Right renal pelvis (tissue), 4 donors: ENCODE measurements at regions not wholly inside any gene's neighbourhood (a gene's known extent, or its start where the extent isn't known, plus 50 kb on each side); places are given as distances from the start of the nearest gene placed in this dataset.
"Not testable (repeated sequence)": the region's sequence is repeated elsewhere in the genome, so short reads cannot be mapped to it uniquely, and the experiment has no call there.

ENCODE experiments used
- DNase-seq, 4 donors: peaks; one replicate each; pipeline ENCODE4 v3.0.0-alpha.2; 2013; ENCODE audit warnings: low read depth in 4 of 4, low spot score in 3 of 4, missing footprints in 1 of 4

DNA sequence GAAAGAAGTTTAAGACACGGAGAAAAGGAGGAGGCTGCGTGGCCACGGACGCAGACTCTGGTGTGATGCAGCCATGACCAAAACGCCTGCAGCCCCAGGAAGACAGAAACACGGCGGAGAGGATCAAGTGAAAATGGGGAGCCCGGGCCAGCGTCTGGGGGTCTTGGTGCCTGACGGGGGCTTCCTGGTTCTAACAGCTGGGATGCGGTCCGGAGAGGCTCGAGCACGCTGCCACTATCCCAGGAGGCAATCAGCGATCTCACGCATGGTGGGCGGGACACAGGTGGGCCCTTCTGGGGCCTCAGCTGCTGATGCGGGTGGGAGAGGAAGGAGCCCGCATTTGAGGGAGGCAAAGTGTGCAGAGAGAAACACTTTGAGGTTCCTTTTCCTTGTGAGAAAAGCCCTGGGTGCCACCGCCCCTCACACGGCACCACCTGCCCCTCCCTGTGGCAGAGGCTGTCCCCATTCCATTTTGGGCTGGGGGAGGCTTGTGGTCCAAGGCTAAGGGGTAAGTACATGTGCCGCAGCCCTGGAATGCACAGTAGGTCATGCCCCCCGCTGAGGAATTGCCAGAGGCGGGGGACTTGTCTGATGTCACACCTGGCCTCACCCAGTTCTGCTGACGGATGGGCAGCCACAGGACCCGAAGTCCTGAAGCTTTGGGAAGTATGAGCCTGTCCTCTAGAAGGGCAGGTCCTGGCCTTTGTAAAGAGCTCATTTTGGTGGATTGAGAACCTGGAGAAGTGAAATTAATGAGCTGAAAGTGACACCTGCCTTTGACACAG lies 121.7 kb upstream of the ZNF469 start:
- DNase-seq: not testable (repeated sequence)

DNA sequence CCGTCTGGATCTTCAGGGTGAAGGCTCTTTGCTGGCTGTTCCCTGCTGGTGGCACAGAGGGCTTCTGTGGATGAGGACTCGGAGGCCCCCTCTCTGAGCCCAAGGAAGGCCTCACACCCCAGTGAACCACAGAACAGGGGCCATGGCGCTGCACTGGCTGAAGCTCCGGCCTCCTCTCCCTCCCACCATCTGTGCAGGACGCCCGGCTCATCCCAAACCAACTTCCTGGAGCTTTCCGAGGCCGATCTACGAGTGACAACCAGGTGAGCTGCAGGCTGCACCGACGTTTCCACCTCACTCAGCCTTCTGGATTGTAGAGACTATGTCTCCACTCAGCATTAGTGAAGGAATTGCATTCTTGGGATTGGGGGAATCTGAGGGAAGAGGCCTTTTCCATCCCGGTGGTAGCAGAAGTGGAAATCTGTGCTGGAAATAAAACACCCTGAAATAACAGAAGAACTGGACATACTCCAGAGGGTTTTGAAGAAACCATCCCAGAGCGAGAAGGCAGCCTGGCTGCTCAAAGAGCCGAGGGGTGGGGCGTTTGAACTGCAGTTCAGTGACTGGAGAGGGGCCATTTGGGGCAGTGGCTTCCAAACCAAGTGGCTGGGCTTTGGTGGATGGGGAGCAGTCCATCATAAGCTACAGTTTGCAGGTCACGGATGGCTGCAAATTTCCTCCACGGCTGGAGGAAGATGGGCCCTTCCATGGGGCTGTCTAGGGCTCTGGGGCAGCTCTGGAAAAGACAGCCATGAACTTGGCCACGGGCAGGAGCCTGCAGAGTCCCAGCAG lies 120.7 kb upstream of the ZNF469 start:
- not testable (repeated sequence) for DNase-seq

DNA sequence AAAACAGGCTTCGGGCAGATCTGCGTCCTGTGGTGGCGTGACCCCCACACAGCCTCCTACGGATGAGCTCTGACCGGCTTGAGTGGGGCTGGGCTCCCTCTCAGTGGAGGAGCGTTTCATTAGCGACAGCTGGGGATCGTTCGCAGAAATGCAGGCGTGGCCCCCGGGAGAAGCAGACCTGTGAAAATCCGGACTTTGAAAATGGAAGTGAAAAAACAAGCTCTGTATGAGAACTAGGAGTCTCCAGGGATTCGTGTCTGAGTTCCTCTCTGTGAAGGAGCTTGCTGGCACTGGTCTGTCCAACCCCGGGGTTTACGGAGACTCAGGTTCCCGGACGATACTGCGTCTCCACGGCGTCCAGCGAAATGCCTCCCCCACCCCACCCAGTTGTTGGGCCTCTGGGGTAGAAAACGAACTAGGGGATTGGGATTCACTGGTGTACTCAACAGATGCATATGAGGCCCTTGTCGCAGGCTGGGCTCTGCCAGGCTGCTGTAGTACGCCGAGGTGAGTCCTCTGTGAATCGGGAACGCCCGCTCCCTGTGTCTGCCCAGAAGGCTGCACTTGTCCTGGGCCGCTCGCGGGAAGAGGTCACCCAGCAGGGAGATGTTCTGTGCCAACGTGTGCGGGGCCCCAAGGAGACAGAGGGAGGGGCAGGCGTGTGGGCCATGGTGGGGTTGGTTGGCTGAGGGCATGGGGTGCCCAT lies 119.7 kb upstream of the ZNF469 start:
- DNase-seq: not testable (repeated sequence)

DNA sequence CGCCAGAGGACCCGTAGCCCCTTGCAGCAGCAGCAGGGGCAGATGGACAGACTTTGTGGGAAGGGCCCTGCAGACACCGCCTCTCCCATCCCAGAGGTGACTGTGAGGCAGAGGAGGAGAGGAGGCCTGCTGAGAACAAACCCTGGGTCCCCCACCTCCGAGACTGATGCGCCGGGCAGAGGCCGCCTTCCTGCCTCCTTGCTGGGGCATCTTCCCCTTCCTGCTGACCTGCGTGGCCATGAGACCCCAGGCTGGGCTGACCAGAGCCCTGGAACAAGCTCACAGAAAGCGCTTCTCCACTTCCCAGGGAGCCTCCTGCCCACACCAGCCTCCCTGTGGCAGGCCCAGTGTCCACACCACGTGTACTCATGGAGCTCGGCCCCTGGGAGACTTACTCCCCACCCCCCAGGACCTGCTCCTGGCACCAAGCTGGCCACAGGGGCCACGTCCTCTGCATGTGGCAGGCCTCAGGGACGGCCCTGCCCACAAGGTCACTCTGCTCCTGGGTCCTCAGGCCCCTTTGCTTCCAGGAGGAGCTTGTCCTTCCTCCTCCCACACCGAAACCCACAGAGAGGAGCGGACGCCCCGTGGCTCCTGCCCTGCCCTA lies 119.0 kb upstream of the ZNF469 start:
- not testable (repeated sequence) for DNase-seq

DNA sequence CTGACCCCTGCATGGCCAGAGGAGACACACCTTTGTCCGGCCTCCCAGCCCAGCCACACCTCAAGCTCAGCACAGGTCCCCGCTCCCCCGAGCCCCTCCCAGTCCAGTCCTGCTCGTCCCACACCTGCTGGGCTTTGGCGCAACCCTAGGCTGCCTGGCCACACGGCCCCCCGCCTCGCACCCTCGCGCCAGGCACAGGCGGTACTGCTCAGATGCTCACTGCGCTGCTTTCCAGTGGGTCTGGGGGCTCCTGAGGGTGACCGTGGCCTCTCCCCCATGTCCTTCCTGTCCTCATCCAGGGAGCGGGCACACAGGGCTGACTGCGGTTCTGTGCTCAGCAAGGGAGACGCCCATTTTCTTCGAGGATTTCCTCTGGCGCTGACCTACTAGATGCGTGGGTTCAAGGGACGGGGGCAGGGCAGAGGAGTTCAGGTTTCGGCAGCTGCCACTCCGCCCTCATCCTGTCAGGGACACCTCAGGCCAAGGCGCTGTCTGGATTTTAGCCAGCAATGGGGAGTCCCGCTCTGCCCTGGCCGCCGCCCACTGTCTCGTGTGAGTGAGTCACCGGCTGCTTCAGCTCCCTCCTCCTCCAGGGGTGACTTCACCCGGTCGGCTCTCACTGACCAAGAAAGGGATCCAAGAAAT lies 118.0 kb upstream of the ZNF469 start:
- DNase-seq: no peak

DNA sequence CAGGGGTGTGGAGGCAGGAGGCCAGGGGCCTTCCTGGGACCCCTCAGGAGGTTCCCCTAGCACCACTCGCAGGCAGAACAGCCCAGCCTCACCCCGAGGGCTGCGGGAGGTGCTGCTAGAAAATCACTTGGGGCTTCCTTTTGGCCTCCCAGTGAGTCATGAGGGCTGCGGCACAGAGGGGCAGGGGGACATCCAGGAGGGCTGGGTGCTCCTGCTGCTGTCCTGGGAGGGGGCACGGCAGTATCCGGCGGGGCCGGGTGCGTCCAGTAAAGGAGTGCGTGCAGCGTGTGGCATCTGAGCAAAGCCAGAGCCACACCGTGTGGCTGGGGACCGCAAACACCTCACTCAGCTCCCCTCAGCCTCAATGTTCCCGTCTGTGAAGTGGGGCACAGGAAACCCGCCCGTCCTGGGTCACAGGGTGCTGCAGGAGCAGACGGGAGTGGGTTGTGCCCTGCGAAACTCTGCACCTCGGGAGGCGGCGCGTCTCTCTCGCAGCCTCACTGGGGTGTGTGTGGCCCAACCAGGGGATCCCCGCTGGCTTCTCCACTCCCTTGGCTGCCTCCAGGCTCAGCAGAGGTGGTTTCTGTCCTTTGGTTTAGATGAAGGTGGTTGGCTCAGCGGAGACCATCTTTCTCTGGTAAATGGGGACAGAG lies 117.3 kb upstream of the ZNF469 start:
- DNase-seq: not testable (repeated sequence)

DNA sequence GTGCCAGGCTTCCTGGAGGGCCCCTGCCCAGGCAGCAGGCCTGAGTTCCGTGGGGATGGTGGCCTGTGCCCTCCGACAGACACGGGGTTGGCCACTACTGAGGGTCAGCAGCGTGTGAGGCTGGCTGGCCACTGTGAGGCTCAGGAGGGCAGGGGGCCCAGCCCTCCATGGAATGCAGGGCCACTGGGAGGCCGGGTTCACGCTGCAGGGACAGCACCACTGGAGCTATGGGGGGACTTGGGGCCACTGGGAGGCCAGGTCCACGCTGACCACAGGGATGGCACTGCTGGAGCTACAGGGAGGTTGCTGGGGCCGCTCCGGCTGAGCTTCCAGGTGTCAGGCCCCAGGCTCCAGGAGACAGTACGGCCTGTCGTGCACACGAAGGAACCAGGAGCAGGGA lies 116.7 kb upstream of the ZNF469 start:
- DNase-seq: not testable (repeated sequence)

DNA sequence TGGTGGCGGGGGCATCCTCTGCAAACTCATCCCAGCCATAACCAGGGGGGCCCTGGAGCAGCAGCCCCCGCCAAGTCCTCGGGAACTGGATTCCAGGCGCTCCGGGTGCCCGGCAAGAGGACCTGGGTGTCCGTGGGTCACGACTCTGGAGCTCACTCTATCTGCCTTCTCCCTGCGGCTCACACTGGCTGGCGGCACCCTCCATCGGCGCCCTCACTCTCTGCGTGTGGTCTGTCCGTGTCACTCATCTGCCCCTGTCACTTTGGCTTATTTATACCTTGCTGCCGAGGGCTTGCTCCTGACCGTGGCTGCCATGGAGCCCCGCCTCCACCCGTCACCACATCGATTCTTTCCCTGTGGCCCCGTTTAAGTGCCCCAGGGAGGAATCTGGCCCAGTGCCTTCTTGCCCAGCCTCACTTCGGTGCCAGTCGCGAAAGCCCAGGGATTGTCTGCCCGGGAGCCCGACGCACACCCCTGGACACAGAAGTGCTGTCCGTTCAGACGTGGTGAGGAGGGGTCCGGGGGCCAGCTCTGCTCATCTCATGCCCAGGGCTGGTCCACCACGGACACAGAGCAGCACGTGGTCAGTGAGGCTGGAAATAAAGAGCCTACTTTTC lies 115.7 kb upstream of the ZNF469 start:
- not testable (repeated sequence) for DNase-seq

DNA sequence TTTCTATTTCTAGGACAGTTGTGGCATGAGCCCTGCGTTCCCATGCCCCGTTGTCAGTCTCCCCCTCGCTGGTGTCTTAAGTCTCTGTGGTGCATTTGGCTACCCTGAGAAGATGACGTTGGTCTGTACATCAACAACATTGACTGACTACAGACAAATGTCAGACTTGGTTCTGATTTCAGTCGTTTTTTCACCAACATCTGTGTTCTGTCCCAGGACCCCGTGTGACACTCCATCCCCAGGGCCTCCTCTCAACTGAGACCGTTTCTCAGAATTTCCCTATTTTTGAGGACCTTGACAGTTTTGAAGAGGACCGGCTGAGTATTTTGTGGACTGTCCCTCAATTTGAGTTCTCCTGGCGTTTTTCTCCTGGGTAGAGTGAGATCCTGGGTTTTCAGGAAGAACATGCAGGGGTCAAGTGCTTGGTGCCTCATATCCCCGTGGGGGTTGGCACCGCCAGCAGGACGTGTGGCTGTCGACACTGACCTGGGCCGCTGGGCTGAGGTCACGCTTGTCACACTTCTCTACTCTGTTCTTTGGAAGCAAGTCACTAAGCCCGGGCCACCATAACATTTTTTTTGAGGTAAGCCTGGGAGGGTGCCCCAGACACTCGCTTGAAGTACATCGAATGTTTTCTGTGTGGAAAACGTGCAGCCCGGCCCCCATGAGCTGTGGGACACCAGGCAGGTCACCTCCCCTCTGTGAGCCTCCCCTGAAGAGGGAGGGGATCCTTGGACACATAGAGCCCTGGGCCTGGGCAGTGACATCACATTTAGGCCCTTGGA lies 114.4 kb upstream of the ZNF469 start:
- DNase-seq: not testable (repeated sequence)

DNA sequence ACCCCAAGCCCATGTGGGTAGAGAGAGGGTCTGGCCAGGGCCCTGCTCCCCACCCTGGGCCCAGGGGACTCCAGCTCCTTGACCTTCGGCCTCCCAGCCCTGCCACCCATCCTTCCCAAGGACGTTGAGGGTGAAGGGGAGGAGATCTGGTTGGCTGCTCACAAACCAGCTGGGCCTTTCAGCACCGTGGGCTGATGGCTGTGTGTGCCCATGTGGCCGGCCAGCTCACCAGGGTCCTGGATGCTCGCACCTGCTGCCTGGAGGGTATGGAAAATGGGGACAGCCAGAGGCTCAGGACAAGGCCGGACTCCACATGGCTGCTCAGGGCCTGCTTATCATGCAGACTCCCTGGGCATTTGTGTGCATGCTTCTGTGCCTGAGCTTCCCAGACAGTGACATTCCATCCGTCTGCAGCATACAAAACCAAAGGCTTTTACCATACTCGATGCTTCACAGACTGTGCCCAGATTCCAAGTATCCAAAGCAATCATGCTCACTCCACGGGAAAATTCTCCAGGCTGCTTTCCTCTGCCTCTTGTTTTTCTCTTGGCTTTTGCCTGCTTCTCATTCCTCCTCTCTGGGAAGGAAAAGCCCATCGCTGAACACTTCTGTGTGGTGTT lies 112.5 kb upstream of the ZNF469 start:
- DNase-seq: not testable (repeated sequence)

DNA sequence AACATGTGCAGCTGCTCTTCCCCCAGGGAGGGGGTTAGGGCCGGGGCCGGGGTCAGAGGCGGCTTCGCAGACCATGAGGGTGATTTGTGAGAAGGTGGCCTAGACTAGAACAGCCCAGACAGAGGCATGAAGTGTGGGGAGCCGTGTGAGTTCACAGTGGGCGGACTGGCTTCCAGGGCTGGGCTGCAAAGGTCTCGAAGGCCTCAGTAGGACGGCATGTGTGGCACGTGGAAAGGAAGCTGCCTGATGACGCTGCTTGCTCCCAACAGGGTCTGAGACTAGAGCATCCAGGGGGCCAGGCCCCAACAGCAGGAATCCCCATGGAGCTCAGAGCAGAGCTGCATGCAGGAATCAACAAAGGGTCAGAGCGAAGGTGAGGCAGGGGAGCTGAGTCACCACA lies 111.5 kb upstream of the ZNF469 start:
- not testable (repeated sequence) for DNase-seq

DNA sequence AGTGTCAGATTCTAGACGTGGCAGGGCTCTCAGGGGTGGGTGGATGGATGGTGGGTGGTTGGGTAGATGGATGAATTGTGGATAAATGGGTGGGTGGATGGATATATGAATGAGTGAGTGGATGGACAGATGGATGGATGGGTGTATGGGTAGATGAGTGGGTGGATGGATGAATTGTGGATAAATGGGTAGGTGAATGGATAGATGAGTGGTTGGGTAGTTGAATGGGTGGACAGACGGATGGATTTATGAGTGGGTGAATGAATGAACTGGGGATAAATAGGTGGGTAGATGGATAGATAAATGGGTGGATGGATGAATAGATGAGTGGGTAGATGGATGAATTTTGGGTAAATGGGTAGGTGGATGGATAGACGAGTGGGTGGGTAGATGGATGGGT lies 111.0 kb upstream of the ZNF469 start:
- DNase-seq: not testable (repeated sequence)

DNA sequence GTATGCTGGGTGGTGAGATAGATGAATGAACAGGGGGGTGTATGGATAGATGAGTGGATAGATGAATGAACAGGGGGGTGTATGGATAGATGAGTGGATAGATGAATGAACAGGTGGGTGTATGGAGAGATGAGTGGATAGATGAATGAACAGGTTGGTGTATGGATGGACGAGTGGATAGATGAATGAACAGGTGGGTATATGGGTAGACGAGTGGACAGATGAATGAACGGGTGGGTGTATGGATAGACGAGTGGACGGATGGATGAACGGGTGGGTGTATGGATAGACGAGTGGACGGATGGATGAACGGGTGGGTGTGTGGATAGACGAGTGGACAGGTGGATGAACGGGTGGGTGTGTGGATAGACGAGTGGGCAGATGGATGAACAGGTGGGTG lies 110.3 kb upstream of the ZNF469 start:
- DNase-seq: not testable (repeated sequence)

DNA sequence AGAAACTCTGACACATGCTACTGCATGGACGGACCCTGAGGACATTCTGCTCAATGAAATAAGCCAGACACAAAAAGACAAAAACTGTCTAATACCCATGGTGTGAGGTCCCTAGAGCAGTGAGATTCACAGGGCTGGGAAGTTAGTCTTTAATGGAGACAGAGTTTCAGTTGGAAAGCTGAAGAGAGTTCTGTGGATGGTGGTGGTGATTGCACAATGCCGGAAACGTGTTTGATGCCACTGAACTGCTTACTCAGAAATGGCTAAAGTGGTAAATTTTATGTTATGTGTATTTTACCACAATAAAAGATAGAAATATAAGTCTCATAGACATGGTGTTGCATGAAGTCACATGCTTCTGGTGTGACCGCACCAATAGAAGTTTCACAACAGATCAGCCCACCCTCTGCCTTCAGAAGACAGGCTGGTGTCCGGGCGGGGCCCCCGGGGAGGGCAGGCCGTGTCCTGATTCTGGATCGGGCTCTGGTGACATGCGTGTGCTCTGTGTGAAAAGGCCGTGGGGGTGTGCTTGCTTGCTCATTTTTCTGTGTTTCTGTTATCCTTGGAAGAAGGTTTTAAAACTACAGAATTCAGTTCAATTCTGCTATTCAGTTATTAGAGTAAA lies 108.5 kb upstream of the ZNF469 start:
- not testable (repeated sequence) for DNase-seq

DNA sequence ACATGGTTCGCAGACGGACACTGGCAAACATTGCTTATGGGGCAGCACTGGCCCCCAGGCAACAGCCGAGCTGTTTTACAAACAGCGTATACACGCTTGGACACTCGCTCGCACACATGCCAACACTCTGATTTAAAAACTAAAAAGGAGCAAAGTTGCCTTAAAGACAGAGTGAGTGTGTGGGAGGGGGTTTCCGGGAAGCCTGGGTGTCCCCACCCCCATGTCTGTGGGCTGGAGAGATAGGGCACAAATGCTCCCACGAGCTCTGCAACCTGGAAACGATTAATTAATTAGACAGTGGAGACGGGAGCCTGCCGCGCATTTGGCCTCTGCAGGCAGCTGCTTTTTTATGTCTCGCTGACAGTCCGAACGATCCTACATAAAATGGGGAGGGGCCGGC lies 107.9 kb upstream of the ZNF469 start:
- no peak for DNase-seq

DNA sequence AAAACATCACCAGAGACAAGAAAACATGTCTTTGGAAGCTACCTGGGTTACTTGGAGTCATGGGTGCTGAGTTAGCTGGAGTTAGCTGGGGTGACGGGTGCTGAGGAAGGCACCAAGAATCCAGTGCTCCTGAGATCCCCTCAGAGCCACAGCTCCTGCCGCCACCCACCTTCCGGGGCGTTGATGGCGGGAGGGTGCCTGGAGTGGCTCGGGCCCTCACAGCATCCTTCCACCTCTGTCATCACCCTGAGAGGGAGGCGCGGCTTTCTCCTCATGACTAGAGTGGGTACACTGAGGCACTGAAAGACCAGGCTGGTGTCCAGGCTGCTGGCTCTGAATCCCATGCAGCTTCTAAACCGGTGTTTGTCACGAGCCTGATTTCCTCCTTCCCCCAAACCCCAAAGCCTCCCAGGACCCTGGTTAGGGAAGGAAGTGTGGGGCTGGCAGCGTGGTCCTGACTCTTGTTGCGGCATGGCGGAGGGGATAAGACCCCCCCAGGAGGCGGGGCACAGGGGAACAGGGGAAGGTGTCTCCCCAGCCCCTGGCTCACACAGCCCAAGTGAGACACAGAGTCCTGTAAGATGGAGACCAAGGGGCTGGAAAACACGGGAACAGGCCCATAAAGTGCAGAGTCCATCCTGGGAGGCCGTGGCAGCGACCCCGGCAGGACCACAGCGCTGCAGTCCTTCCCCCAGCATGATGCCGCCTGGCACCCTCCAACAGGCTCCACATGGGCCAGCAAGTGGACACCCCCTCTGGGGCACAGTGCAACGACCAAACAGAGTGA lies 107.2 kb upstream of the ZNF469 start:
- not testable (repeated sequence) for DNase-seq

DNA sequence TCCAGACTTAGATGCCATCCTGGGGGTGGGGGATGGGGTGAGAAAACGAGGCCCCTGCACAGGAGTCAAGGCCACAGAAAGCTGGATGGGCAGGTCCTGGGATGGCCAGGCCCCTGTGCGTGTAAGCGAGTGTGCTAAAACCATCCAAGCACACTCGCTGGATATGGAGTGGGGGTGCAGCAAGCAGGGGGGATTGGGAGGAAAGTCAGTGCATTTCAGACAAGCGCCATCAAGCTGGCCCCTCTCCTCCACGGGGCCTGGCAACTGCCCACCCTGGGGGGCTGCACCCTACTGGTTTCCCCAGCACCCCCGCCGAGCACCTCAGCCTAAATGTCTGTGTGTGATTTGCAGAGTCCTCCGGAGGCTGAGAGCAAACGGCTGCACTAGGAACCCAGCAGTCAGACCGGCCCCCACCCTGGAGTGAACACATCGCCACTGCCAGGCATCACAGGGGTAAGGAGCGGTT lies 106.6 kb upstream of the ZNF469 start:
- not testable (repeated sequence) for DNase-seq
